Caco-2 (cell line): ENCODE measurements at regions not wholly inside any gene's neighbourhood (a gene's known extent, or its start where the extent isn't known, plus 50 kb on each side); places are given as distances from the start of the nearest gene placed in this dataset.

Experiments used
- BruUV-seq: library from RNA; stranded (reverse); fragments of 400-500 nt; replicated peaks from 2 replicates; lab custom pipeline; 2021; lab: Mats Ljungman, UMichigan
- CTCF ChIA-PET: fragments of 300-600 bp; sonication (Branson Sonifier 250); formaldehyde crosslinking; loops from one replicate; lab custom pipeline; 2022; ENCODE audit warnings: antibody characterized with exemption; lab: Charles Lee
- POLR2A ChIA-PET: fragments of 300-600 bp; sonication (Branson Sonifier 250); formaldehyde crosslinking; loops from one replicate; lab custom pipeline; 2022; ENCODE audit warnings: antibody characterized with exemption; lab: Charles Lee
- DNase-seq, 2 experiments: peaks; one replicate each; pipeline versions ENCODE4 v3.0.0 to v3.0.0-alpha.2; 2020 to 2022
- H3K27me3 ChIP-seq: replicated peaks from 2 replicates; pipeline ENCODE4 v1.6.0; 2011; ENCODE audit warnings: low read length; ENCODE audit not compliant: control insufficient read depth, insufficient read depth
- H3K36me3 ChIP-seq: 2 replicates; pipeline ENCODE4 v1.5.1; 2011; ENCODE audit warnings: low read length; ENCODE audit not compliant: control insufficient read depth, insufficient read depth
- H3K4me1 ChIP-seq: fragments of 250-450 bp; sonication (Bioruptor Pico); 2 replicates; pipeline ENCODE4 v1.5.1; 2020; ENCODE audit warnings: mild to moderate bottlenecking
- H3K4me3 ChIP-seq: 2 replicates; pipeline ENCODE4 v1.5.1; 2011; ENCODE audit warnings: low read depth, mild to moderate bottlenecking, control low read depth, low read length
- H3K9me3 ChIP-seq: fragments of 250-450 bp; sonication (Bioruptor Pico); 2 replicates; pipeline ENCODE4 v1.5.1; 2020; ENCODE audit warnings: mild to moderate bottlenecking, moderate library complexity
- H3K27ac Mint-ChIP-seq: one replicate; pipeline ENCODE4 v1.8.0; 2022; ENCODE audit warnings: mixed read lengths; ENCODE audit not compliant: unreplicated experiment
- H3K27me3 Mint-ChIP-seq: one replicate; pipeline ENCODE4 v1.8.0; 2022; ENCODE audit warnings: mixed read lengths; ENCODE audit not compliant: insufficient read depth, unreplicated experiment
- H3K36me3 Mint-ChIP-seq: one replicate; pipeline ENCODE4 v1.8.0; 2022; ENCODE audit warnings: mild to moderate bottlenecking, mixed read lengths; ENCODE audit not compliant: insufficient read depth, unreplicated experiment
- H3K4me1 Mint-ChIP-seq: one replicate; pipeline ENCODE4 v1.8.0; 2022; ENCODE audit warnings: low read depth, mixed read lengths; ENCODE audit not compliant: unreplicated experiment
- H3K4me3 Mint-ChIP-seq: one replicate; pipeline ENCODE4 v1.8.0; 2022; ENCODE audit warnings: mild to moderate bottlenecking, moderate library complexity, mixed read lengths; ENCODE audit not compliant: unreplicated experiment
- H3K9me3 Mint-ChIP-seq: one replicate; pipeline ENCODE4 v1.8.0; 2022; ENCODE audit warnings: mixed read lengths; ENCODE audit not compliant: unreplicated experiment
- intact Hi-C: fragments of 100-400 bp; cut with micrococcal nuclease; formaldehyde crosslinking; loops from one replicate; pipeline ENCODE4 v1.10.0; 2022; ENCODE audit not compliant: unreplicated experiment
- TF ChIP-seq, protein P1 (sequence below), 2 experiments: fragments of 200-600 bp in 1 of 2; IDR thresholded peaks; 1 replicate in 1 of 2; 2 replicates in 1 of 2; pipeline versions ENCODE4 v1.5.1 to v1.8.0; 2011 to 2022; ENCODE audit warnings: antibody characterized with exemption in 1 of 2, control low read depth in 1 of 2, inconsistent platforms in 1 of 2, low read depth in 1 of 2, low read length in 1 of 2, mild to moderate bottlenecking in 1 of 2, moderate library complexity in 1 of 2; ENCODE audit not compliant: insufficient read depth in 1 of 2, severe bottlenecking in 1 of 2, unreplicated experiment in 1 of 2

GRCh38 chr3:27797773-27798172 is 75.7 kb upstream of the EOMES start:
- no peaks in the 10 kb centered on the region for H3K36me3 Mint-ChIP-seq
- ChIA-PET CTCF (no interaction called here), POLR2A (no interaction called here)
- H3K27ac Mint-ChIP-seq: no peak overlapping the region
- H3K27me3 Mint-ChIP-seq: peaks cover 6% of the 10 kb centered on the region
- Histone ChIP-seq H3K27me3 (no peaks in the 10 kb centered on the region), H3K36me3 (no peaks in the 10 kb centered on the region), H3K9me3 (no peaks in the 10 kb centered on the region), H3K4me3 (no peak overlapping the region), H3K4me1 (no peaks in the 10 kb centered on the region)
- DNase-seq: no peak
- H3K4me3 Mint-ChIP-seq: no peak overlapping the region
- BruUV-seq: no TSS peak
- TF ChIP-seq, protein P1, sequence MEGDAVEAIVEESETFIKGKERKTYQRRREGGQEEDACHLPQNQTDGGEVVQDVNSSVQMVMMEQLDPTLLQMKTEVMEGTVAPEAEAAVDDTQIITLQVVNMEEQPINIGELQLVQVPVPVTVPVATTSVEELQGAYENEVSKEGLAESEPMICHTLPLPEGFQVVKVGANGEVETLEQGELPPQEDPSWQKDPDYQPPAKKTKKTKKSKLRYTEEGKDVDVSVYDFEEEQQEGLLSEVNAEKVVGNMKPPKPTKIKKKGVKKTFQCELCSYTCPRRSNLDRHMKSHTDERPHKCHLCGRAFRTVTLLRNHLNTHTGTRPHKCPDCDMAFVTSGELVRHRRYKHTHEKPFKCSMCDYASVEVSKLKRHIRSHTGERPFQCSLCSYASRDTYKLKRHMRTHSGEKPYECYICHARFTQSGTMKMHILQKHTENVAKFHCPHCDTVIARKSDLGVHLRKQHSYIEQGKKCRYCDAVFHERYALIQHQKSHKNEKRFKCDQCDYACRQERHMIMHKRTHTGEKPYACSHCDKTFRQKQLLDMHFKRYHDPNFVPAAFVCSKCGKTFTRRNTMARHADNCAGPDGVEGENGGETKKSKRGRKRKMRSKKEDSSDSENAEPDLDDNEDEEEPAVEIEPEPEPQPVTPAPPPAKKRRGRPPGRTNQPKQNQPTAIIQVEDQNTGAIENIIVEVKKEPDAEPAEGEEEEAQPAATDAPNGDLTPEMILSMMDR (IDR thresholded peaks at IDR 0.05; ENCODE audit: insufficient read depth in 1 of 2, low read depth in 1 of 2, low read length in 1 of 2, severe bottlenecking in 1 of 2, unreplicated experiment in 1 of 2): no peak
- H3K9me3 Mint-ChIP-seq: no peaks in the 10 kb centered on the region
- H3K4me1 Mint-ChIP-seq: no peaks in the 10 kb centered on the region
- intact Hi-C loops: no loop called here

GRCh38 chr3:27800261-27800660 is 78.1 kb upstream of the EOMES start:
- no peaks in the 10 kb centered on the region for H3K9me3 Mint-ChIP-seq
- POLR2A ChIA-PET: no interaction called here
- intact Hi-C loops: no loop called here
- H3K4me1 Mint-ChIP-seq: no peaks in the 10 kb centered on the region
- Histone ChIP-seq H3K27me3 (no peaks in the 10 kb centered on the region), H3K4me1 (no peaks in the 10 kb centered on the region), H3K36me3 (no peaks in the 10 kb centered on the region), H3K9me3 (no peaks in the 10 kb centered on the region), H3K4me3 (no peak overlapping the region)
- no peak overlapping the region for H3K27ac Mint-ChIP-seq
- no peaks in the 10 kb centered on the region for H3K36me3 Mint-ChIP-seq
- no peak overlapping the region for H3K4me3 Mint-ChIP-seq
- BruUV-seq: no TSS peak
- CTCF ChIA-PET: no interaction called here
- peaks cover 6% of the 10 kb centered on the region for H3K27me3 Mint-ChIP-seq
- DNase-seq: no peak
- TF ChIP-seq, protein P1 (IDR thresholded peaks at IDR 0.05; ENCODE audit: insufficient read depth in 1 of 2, low read depth in 1 of 2, low read length in 1 of 2, severe bottlenecking in 1 of 2, unreplicated experiment in 1 of 2): no peak

GRCh38 chr3:27802425-27802824 is 80.3 kb upstream of the EOMES start:
- TF ChIP-seq, protein P1 (IDR thresholded peaks at IDR 0.05; ENCODE audit: insufficient read depth in 1 of 2, low read depth in 1 of 2, low read length in 1 of 2, severe bottlenecking in 1 of 2, unreplicated experiment in 1 of 2): no peak
- BruUV-seq: no TSS peak
- no peak for DNase-seq
- no peaks in the 10 kb centered on the region for H3K9me3 ChIP-seq
- H3K4me1 ChIP-seq: no peaks in the 10 kb centered on the region
- Mint-ChIP-seq H3K27ac (no peak overlapping the region), H3K36me3 (no peaks in the 10 kb centered on the region), H3K9me3 (no peaks in the 10 kb centered on the region), H3K27me3 (peaks cover 2% of the 10 kb centered on the region), H3K4me1 (no peaks in the 10 kb centered on the region), H3K4me3 (no peak overlapping the region)
- POLR2A ChIA-PET: no interaction called here
- no peak overlapping the region for H3K4me3 ChIP-seq
- no peaks in the 10 kb centered on the region for H3K36me3 ChIP-seq
- H3K27me3 ChIP-seq: no peaks in the 10 kb centered on the region
- intact Hi-C loops: no loop called here
- CTCF ChIA-PET: no interaction called here
